Uterus (tissue), 3 donors: ENCODE measurements at regions not wholly inside any gene's neighbourhood (a gene's known extent, or its start where the extent isn't known, plus 50 kb on each side); places are given as distances from the start of the nearest gene placed in this dataset.

Source experiments
- DNase-seq, 2 donors: peaks; one replicate each; pipeline ENCODE4 v3.0.0-alpha.2; 2019 to 2020
- H3K27ac ChIP-seq, 2 donors: fragments of 200-600 bp; sonication (generic); 1 replicate in 1 of 2; 2 replicates in 1 of 2; pipeline ENCODE4 v1.5.1; 2016 to 2018
- H3K27me3 ChIP-seq, 2 donors: fragments of 200-600 bp; sonication (generic); one replicate each; pipeline ENCODE4 v1.5.1; 2018 to 2019; ENCODE audit warnings: control low read depth in 1 of 2
- H3K36me3 ChIP-seq, 2 donors: fragments of 200-600 bp; sonication (generic); one replicate each; pipeline ENCODE4 v1.5.1; 2019; ENCODE audit warnings: control low read depth in 1 of 2
- H3K4me1 ChIP-seq, 2 donors: fragments of 200-600 bp; sonication (generic); one replicate each; pipeline ENCODE4 v1.5.1; 2018 to 2019; ENCODE audit warnings: control low read depth in 1 of 2
- H3K4me3 ChIP-seq, 2 donors: fragments of 200-600 bp; sonication (generic); 1 replicate in 1 of 2; 2 replicates in 1 of 2; pipeline ENCODE4 v1.5.1; 2018 to 2019; ENCODE audit warnings: mild to moderate bottlenecking in 1 of 2
- H3K9me3 ChIP-seq, 2 donors: fragments of 200-600 bp; sonication (generic); one replicate each; pipeline ENCODE4 v1.5.1; 2019; ENCODE audit warnings: control low read depth in 1 of 2
- CTCF ChIP-seq, 4 experiments: fragments of 200-600 bp in 2 of 4; fragments of 450-650 bp in 2 of 4; sonication (generic) in 2 of 4; IDR thresholded peaks; one replicate each; pipeline ENCODE4 v1.5.1; 2016 to 2019; ENCODE audit warnings: antibody characterized with exemption in 4 of 4, mild to moderate bottlenecking in 2 of 4, moderate library complexity in 1 of 4
- POLR2A ChIP-seq, 2 donors: fragments of 450-650 bp; IDR thresholded peaks; one replicate each; pipeline ENCODE4 v1.6.1; 2016; ENCODE audit warnings: antibody characterized with exemption in 2 of 2, mild to moderate bottlenecking in 1 of 2, moderate library complexity in 1 of 2
- intact Hi-C: fragments of 100-400 bp; cut with DNase I; formaldehyde crosslinking; loops from one replicate; pipeline ENCODE4 v1.15.1; 2023; ENCODE audit warnings: low total_unique reads
- donor health status: DM: yes; HTN: yes; CAD: no.

DNA sequence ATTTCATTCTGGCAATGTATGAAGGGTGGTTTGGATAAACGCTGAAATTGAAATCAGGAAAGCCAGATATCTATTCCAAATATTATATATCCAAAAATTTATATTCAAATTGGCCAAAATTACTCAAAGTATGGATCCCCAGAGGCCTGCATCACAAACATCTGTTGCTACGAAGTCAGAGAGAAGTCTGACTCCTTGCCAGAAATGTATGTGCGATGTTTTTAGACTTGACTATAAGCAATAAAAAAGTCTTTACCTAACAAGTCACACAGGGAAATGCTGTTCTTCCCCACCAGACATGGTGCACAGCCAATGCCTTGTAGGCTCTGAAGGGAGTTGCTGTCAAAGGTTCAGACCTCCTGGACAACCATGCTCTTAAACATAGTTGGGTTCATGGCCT is 533.1 kb downstream of the OTOL1 start:
- Histone ChIP-seq H3K36me3 (no peaks in the 10 kb centered on the region), H3K27ac (no peak overlapping the region), H3K4me1 (no peaks in the 10 kb centered on the region), H3K4me3 (no peak overlapping the region), H3K27me3 (no peaks in the 10 kb centered on the region), H3K9me3 (no peaks in the 10 kb centered on the region)
- no peak for DNase-seq
- TF ChIP-seq POLR2A (IDR thresholded peaks at IDR 0.05): no peak
- TF ChIP-seq CTCF (IDR thresholded peaks at IDR 0.05): no peak
- intact Hi-C loops: no loop called here

- Histone ChIP-seq H3K4me1 (no peaks in the 10 kb centered on the region), H3K4me3 (no peak overlapping the region), H3K27ac (no peak overlapping the region), H3K27me3 (no peaks in the 10 kb centered on the region), H3K36me3 (no peaks in the 10 kb centered on the region), H3K9me3 (no peaks in the 10 kb centered on the region)
- DNase-seq: no peak
- TF ChIP-seq CTCF (IDR thresholded peaks at IDR 0.05) (no peak), POLR2A (IDR thresholded peaks at IDR 0.05) (no peak)
- intact Hi-C loops: no loop called here
Observed at GRCh38 chr3:162034368-162034767, 537.8 kb downstream of the OTOL1 start.

DNA sequence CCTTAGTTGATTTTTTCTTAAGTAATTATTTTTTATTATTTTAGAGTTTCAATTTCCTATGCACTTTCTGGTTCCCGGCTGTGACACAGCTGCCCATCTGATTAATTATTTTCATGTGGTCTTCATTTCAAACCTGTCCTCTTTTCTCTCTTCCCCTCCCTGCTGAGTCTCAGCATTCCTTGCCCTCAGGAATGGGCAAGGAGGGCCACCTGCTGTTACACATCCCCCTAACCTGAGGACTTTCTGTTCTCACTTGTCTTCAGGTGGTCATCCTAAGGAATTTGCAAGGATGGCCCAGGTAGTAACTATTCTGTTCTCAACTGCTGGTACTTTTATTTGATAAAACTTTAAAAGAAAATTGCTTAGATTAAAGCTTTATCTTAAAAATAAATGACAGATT is 545.0 kb downstream of the OTOL1 start:
- Histone ChIP-seq H3K4me3 (no peak overlapping the region), H3K4me1 (no peaks in the 10 kb centered on the region), H3K9me3 (no peaks in the 10 kb centered on the region), H3K27ac (no peak overlapping the region), H3K36me3 (no peaks in the 10 kb centered on the region), H3K27me3 (no peaks in the 10 kb centered on the region)
- no peak for TF ChIP-seq POLR2A (IDR thresholded peaks at IDR 0.05)
- DNase-seq: no peak
- intact Hi-C loops: no loop called here

DNA sequence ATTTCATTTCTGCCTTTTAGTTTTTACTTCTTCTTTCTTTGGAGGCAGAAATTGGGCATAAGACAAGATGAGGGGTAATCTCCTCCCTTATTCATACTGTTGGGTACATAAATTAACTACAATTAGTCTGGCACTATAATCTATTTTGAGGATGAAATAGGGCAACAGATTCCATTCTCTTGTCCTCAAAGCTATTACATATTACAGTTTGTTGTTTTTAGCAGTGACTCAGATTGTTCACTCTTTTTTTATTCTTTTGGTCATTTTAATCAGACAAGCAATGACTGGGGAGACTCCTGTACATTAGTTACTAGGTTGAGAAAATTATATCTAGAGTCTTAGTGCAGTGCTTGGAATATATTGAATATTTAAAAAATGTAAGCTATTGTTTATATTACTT is 556.0 kb downstream of the OTOL1 start:
- Histone ChIP-seq H3K4me3 (no peak overlapping the region), H3K4me1 (no peaks in the 10 kb centered on the region), H3K9me3 (no peaks in the 10 kb centered on the region), H3K36me3 (no peaks in the 10 kb centered on the region), H3K27ac (no peak overlapping the region), H3K27me3 (no peaks in the 10 kb centered on the region)
- intact Hi-C loops: no loop called here
- DNase-seq: no peak
- no peak for TF ChIP-seq POLR2A (IDR thresholded peaks at IDR 0.05)
- no peak for TF ChIP-seq CTCF (IDR thresholded peaks at IDR 0.05)

DNA sequence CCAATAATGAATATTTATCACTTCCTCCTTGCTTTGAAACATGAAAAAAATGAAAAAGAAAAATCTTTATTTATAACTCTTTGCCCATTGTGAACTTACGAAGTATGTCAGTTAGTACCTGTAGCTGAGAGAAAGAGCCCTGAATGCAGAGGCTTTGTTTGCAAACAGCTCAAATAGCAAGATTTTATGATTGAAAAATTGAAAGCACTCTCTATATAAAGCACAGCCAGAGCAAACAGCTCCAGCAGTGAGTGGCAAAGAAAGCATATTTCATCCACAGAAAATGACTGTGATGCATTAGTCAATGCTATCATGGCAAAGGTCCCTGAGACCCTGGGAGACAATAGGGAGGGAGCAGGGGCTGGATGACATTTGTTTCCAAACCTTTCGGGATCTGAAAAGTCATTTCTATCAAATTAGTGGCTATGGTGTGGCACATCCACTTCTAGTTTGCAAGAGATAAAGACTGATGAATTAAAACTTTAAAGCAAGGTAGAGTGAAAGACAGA is 576.1 kb downstream of the OTOL1 start:
- H3K27ac ChIP-seq: no peak overlapping the region
- TF ChIP-seq CTCF (IDR thresholded peaks at IDR 0.05) (no peak), POLR2A (IDR thresholded peaks at IDR 0.05) (no peak)
- no peak for DNase-seq
- no peaks in the 10 kb centered on the region for H3K4me1 ChIP-seq
- intact Hi-C loops: no loop called here
- H3K27me3 ChIP-seq: no peaks in the 10 kb centered on the region
- H3K9me3 ChIP-seq: no peaks in the 10 kb centered on the region
- no peaks in the 10 kb centered on the region for H3K36me3 ChIP-seq
- H3K4me3 ChIP-seq: no peak overlapping the region

- no peak for DNase-seq
- TF ChIP-seq CTCF (IDR thresholded peaks at IDR 0.05) (no peak), POLR2A (IDR thresholded peaks at IDR 0.05) (no peak)
- Histone ChIP-seq H3K36me3 (no peaks in the 10 kb centered on the region), H3K27ac (no peak overlapping the region), H3K27me3 (no peaks in the 10 kb centered on the region), H3K4me1 (no peaks in the 10 kb centered on the region), H3K9me3 (no peaks in the 10 kb centered on the region), H3K4me3 (no peak overlapping the region)
- intact Hi-C loops: no loop called here
Observed at GRCh38 chr3:162073422-162073975, 576.9 kb downstream of the OTOL1 start.
